Neural cell (in vitro differentiated cells): ENCODE measurements at regions not wholly inside any gene's neighbourhood (a gene's known extent, or its start where the extent isn't known, plus 50 kb on each side); places are given as distances from the start of the nearest gene placed in this dataset.

Experiments
- CTCF ChIP-seq: fragments of 450-650 bp; IDR thresholded peaks from 2 replicates; pipeline ENCODE4 v1.5.1; 2014; ENCODE audit warnings: antibody characterized with exemption, mild to moderate bottlenecking, moderate library complexity; ENCODE audit not compliant: poor library complexity, severe bottlenecking
- EZH2 ChIP-seq: fragments of 200-600, 300-800 bp; shearing (Covaris generic), sonication (generic); IDR thresholded peaks from 2 replicates; pipeline ENCODE4 v1.6.1; 2014; ENCODE audit warnings: antibody characterized with exemption, low read length, borderline replicate concordance, mild to moderate bottlenecking; ENCODE audit not compliant: insufficient read depth, poor library complexity, severe bottlenecking
- POLR2AphosphoS5 ChIP-seq: IDR thresholded peaks from 2 replicates; pipeline ENCODE4 v1.6.1; 2012
- TF ChIP-seq, protein P1 (sequence below): IDR thresholded peaks from 2 replicates; pipeline ENCODE4 v1.6.1; 2012; ENCODE audit warnings: borderline replicate concordance

DNA sequence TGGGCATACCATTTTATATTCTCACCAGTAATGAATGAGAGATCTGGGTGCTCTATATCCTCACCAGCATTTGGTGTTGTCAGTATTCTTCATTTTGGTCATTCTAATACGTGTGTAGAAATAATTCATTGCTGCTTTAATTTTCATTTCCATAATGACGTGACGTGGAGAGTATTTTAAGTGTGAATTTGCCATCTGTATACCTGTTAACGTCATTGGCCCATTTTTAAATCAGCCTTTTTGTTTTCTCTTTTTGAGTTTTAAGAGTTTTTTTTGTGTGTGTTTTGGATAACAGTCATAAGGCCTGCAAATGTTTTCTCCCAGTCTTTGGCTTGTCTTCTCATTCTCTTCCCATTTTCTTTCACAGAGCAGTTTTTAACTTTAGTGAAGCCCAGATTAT lies 74.4 kb upstream of the SYT1 start:
- TF ChIP-seq POLR2AphosphoS5 (no peak), CTCF (no peak), EZH2 (no peak)
- TF ChIP-seq, protein P1, sequence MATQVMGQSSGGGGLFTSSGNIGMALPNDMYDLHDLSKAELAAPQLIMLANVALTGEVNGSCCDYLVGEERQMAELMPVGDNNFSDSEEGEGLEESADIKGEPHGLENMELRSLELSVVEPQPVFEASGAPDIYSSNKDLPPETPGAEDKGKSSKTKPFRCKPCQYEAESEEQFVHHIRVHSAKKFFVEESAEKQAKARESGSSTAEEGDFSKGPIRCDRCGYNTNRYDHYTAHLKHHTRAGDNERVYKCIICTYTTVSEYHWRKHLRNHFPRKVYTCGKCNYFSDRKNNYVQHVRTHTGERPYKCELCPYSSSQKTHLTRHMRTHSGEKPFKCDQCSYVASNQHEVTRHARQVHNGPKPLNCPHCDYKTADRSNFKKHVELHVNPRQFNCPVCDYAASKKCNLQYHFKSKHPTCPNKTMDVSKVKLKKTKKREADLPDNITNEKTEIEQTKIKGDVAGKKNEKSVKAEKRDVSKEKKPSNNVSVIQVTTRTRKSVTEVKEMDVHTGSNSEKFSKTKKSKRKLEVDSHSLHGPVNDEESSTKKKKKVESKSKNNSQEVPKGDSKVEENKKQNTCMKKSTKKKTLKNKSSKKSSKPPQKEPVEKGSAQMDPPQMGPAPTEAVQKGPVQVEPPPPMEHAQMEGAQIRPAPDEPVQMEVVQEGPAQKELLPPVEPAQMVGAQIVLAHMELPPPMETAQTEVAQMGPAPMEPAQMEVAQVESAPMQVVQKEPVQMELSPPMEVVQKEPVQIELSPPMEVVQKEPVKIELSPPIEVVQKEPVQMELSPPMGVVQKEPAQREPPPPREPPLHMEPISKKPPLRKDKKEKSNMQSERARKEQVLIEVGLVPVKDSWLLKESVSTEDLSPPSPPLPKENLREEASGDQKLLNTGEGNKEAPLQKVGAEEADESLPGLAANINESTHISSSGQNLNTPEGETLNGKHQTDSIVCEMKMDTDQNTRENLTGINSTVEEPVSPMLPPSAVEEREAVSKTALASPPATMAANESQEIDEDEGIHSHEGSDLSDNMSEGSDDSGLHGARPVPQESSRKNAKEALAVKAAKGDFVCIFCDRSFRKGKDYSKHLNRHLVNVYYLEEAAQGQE, result no peak
